ENCODE measurements at regions not wholly inside any gene's neighbourhood (a gene's known extent, or its start where the extent isn't known, plus 50 kb on each side); places are given as distances from the start of the nearest gene placed in this dataset.
A peak's percentile ranks its signal among the peaks of the same experiment; 100 is the strongest.

- peaks cover 21% of the 10 kb centered on the region for H3K4me1 Mint-ChIP-seq
- no peak overlapping the region for H3K4me3 Mint-ChIP-seq
- no peaks in the 10 kb centered on the region for H3K36me3 Mint-ChIP-seq (ENCODE audit: low read depth)
- peak overlapping the region in 1 of 3 experiments; percentile 42 for H3K27ac Mint-ChIP-seq
- peaks cover 17% of the 10 kb centered on the region for H3K9me3 Mint-ChIP-seq
- no peak for TF ChIP-seq CTCF (IDR thresholded peaks at IDR 0.05; ENCODE audit: unreplicated experiment in 3 of 3)
- peaks cover 4% of the 10 kb centered on the region for H3K27me3 Mint-ChIP-seq (ENCODE audit: low read depth)
Measured at GRCh38 chr13:107075576-107075975, 507.6 kb upstream of the ARGLU1 start.

GRCh38 chr13:107070792-107071191, 502.9 kb upstream of the ARGLU1 start:
- Mint-ChIP-seq H3K27me3 (ENCODE audit: low read depth) (no peaks in the 10 kb centered on the region), H3K9me3 (peaks cover 15% of the 10 kb centered on the region)
- no peak for TF ChIP-seq CTCF (IDR thresholded peaks at IDR 0.05; ENCODE audit: unreplicated experiment in 3 of 3)

GRCh38 chr13:107069108-107069776, 501.3 kb upstream of the ARGLU1 start:
- Mint-ChIP-seq H3K27ac (peak overlapping the region in 1 of 3 experiments; percentile 62), H3K27me3 (ENCODE audit: low read depth) (no peaks in the 10 kb centered on the region), H3K36me3 (ENCODE audit: low read depth) (no peaks in the 10 kb centered on the region), H3K4me3 (no peak overlapping the region), H3K9me3 (peaks cover under 1% of the 10 kb centered on the region), H3K4me1 (peaks cover 12% of the 10 kb centered on the region)
- TF ChIP-seq CTCF (IDR thresholded peaks at IDR 0.05; ENCODE audit: unreplicated experiment in 3 of 3) = no peak

More at GRCh38 chr13:107070792-107071191, 502.9 kb upstream of the ARGLU1 start:
- Mint-ChIP-seq H3K4me1 (peaks cover 12% of the 10 kb centered on the region), H3K36me3 (ENCODE audit: low read depth) (no peaks in the 10 kb centered on the region), H3K27ac (no peak overlapping the region), H3K4me3 (no peak overlapping the region)

GRCh38 chr13:107067381-107067780, 499.4 kb upstream of the ARGLU1 start:
- no peaks in the 10 kb centered on the region for H3K36me3 Mint-ChIP-seq (ENCODE audit: low read depth)
- H3K4me3 Mint-ChIP-seq = no peak overlapping the region
- H3K4me1 Mint-ChIP-seq = peaks cover 12% of the 10 kb centered on the region
- no peak for TF ChIP-seq CTCF (IDR thresholded peaks at IDR 0.05; ENCODE audit: unreplicated experiment in 3 of 3)
- H3K27me3 Mint-ChIP-seq (ENCODE audit: low read depth) = no peaks in the 10 kb centered on the region
- H3K27ac Mint-ChIP-seq = no peak overlapping the region
- no peaks in the 10 kb centered on the region for H3K9me3 Mint-ChIP-seq

GRCh38 chr13:107066355-107066754, 498.4 kb upstream of the ARGLU1 start:
- Mint-ChIP-seq H3K27me3 (ENCODE audit: low read depth) (no peaks in the 10 kb centered on the region), H3K4me1 (peaks cover 12% of the 10 kb centered on the region), H3K36me3 (ENCODE audit: low read depth) (no peaks in the 10 kb centered on the region), H3K4me3 (no peak overlapping the region), H3K9me3 (no peaks in the 10 kb centered on the region), H3K27ac (no peak overlapping the region)
- no peak for TF ChIP-seq CTCF (IDR thresholded peaks at IDR 0.05; ENCODE audit: unreplicated experiment in 3 of 3)

GRCh38 chr13:107065036-107065435, 497.1 kb upstream of the ARGLU1 start:
- Mint-ChIP-seq H3K9me3 (no peaks in the 10 kb centered on the region), H3K27ac (no peak overlapping the region), H3K4me1 (peaks cover 9% of the 10 kb centered on the region), H3K36me3 (ENCODE audit: low read depth) (no peaks in the 10 kb centered on the region), H3K27me3 (ENCODE audit: low read depth) (no peaks in the 10 kb centered on the region), H3K4me3 (no peak overlapping the region)
- no peak for TF ChIP-seq CTCF (IDR thresholded peaks at IDR 0.05; ENCODE audit: unreplicated experiment in 3 of 3)
